HepG2 (cell line): ENCODE measurements at regions not wholly inside any gene's neighbourhood (a gene's known extent, or its start where the extent isn't known, plus 50 kb on each side); places are given as distances from the start of the nearest gene placed in this dataset.

Source experiments
- ATAC-seq: fragments of 200-7000 bp; cut with Tn5 transposase; 3 replicates; pipeline ENCODE4 v1.9.1; 2020; ENCODE audit warnings: mild to moderate bottlenecking, moderate library complexity
- BruUV-seq: library from RNA; stranded (reverse); fragments of 400-500 nt; replicated peaks from 2 replicates; lab custom pipeline; 2021; lab: Mats Ljungman, UMichigan
- CTCF ChIA-PET: fragments of 300-600 bp; formaldehyde crosslinking; extraction: SDS; loops from one replicate; lab custom pipeline; 2021; ENCODE audit warnings: low total read pairs, inconsistent platforms, low intra/inter-chr PET ratio; lab: Yijun Ruan, JAX
- POLR2A ChIA-PET: fragments of 350-600 bp; sonication (Branson Sonifier 250); formaldehyde crosslinking; loops from one replicate; lab custom pipeline; 2020; ENCODE audit warnings: antibody characterized with exemption, inconsistent platforms; lab: Yijun Ruan, JAX
- DNase-seq: peaks from one replicate; pipeline ENCODE4 v3.0.0-alpha.2; 2015; ENCODE audit warnings: low spot score
- FAIRE-seq: peaks from 3 replicates; lab custom pipeline; 2011; peaks lifted over from hg19 to GRCh38; lab: Jason Lieb, UNC
- H2AFZ ChIP-seq: one replicate; pipeline ENCODE4 v1.6.1; 2011; ENCODE audit warnings: low read length, inconsistent platforms
- H3K27ac ChIP-seq: fragments of 300-600 bp; 3 replicates; pipeline ENCODE4 v1.8.0; 2011; ENCODE audit warnings: mixed run types, mild to moderate bottlenecking, mixed read lengths, low read length, inconsistent platforms; ENCODE audit not compliant: insufficient read depth; ENCODE audit errors: extremely low read length
- H3K27me3 ChIP-seq, 2 experiments: fragments of 200-600 bp in 1 of 2; 2 replicates in 1 of 2; 3 replicates in 1 of 2; pipeline versions ENCODE4 v1.6.0 to v1.8.0; 2011; ENCODE audit warnings: low read length in 2 of 2, mild to moderate bottlenecking in 2 of 2, moderate library complexity in 2 of 2, inconsistent platforms in 1 of 2; ENCODE audit not compliant: insufficient read depth in 2 of 2, control insufficient read depth in 1 of 2
- H3K36me3 ChIP-seq, 2 experiments: fragments of 200-600 bp in 1 of 2; replicated peaks in 1 of 2; 2 replicates in 1 of 2; 3 replicates in 1 of 2; pipeline versions ENCODE4 v1.5.1 to v1.8.0; 2011; ENCODE audit warnings: low read length in 2 of 2, inconsistent platforms in 1 of 2; ENCODE audit not compliant: insufficient read depth in 2 of 2, control insufficient read depth in 1 of 2
- H3K4me1 ChIP-seq: 2 replicates; pipeline ENCODE4 v1.5.1; 2012; ENCODE audit warnings: low read length, inconsistent platforms; ENCODE audit not compliant: insufficient read depth
- H3K4me2 ChIP-seq: 2 replicates; pipeline ENCODE4 v1.6.0; 2011; ENCODE audit warnings: low read depth, low read length, inconsistent platforms
- H3K4me3 ChIP-seq, 3 experiments: fragments of 200-600 bp in 1 of 3; sonication (generic), shearing (Covaris generic) in 1 of 3; replicated peaks in 1 of 3; 2 replicates each; pipeline ENCODE4 v1.5.1; 2011 to 2016; ENCODE audit warnings: low read length in 3 of 3, inconsistent platforms in 2 of 3, low read depth in 2 of 3, mild to moderate bottlenecking in 2 of 3, control low read depth in 1 of 3, mixed read lengths in 1 of 3; ENCODE audit not compliant: insufficient read depth in 1 of 3
- H3K79me2 ChIP-seq: one replicate; pipeline ENCODE4 v1.6.1; 2011; ENCODE audit warnings: low read length, inconsistent platforms; ENCODE audit not compliant: insufficient read depth
- H3K9ac ChIP-seq: 2 replicates; pipeline ENCODE4 v1.6.0; 2011; ENCODE audit warnings: mild to moderate bottlenecking, low read depth, low read length, inconsistent platforms; ENCODE audit not compliant: insufficient read depth
- H3K9me3 ChIP-seq: 2 replicates; pipeline ENCODE4 v1.5.1; 2012; ENCODE audit warnings: mild to moderate bottlenecking, low read length
- H4K20me1 ChIP-seq: 2 replicates; pipeline ENCODE4 v1.6.0; 2011; ENCODE audit warnings: inconsistent platforms, mild to moderate bottlenecking, low read length, moderate library complexity; ENCODE audit not compliant: insufficient read depth
- EHMT2 ChIP-seq: fragments of 200-600 bp; sonication (generic); IDR thresholded peaks from 2 replicates; pipeline ENCODE4 v1.7.0; 2017; ENCODE audit warnings: antibody characterized with exemption, low read depth, low read length, borderline replicate concordance
- HDAC2 ChIP-seq: sonication (generic); formaldehyde crosslinking; IDR thresholded peaks from 2 replicates; pipeline ENCODE4 v1.4.0; 2020; ENCODE audit warnings: missing genetic modification reagents
- IRF1 ChIP-seq: sonication (generic); formaldehyde crosslinking; IDR thresholded peaks from 2 replicates; pipeline ENCODE4 v1.4.0; 2020; ENCODE audit warnings: low read depth, mild to moderate bottlenecking, missing genetic modification reagents
- PLRG1 ChIP-seq: fragments of 450-650 bp; conservative IDR thresholded peaks from 2 replicates; pipeline ENCODE4 v1.6.1; 2016
- REL ChIP-seq: sonication (generic); formaldehyde crosslinking; conservative IDR thresholded peaks from 2 replicates; pipeline ENCODE4 v1.8.0; 2022; ENCODE audit warnings: mild to moderate bottlenecking, missing genetic modification reagents, moderate library complexity
- ZGPAT ChIP-seq: IDR thresholded peaks from 2 replicates; pipeline ENCODE4 v1.6.1; 2016; ENCODE audit warnings: mild to moderate bottlenecking
- ZNF256 ChIP-seq: sonication (generic); formaldehyde crosslinking; conservative IDR thresholded peaks from 2 replicates; pipeline ENCODE4 v1.4.0; 2020; ENCODE audit warnings: missing genetic modification reagents
- ZNF343 ChIP-seq: sonication (generic); formaldehyde crosslinking; IDR thresholded peaks from 2 replicates; pipeline ENCODE4 v1.4.0; 2020; ENCODE audit warnings: mild to moderate bottlenecking, missing genetic modification reagents
- ZNF468 ChIP-seq: sonication (generic); formaldehyde crosslinking; IDR thresholded peaks from 2 replicates; pipeline ENCODE4 v1.8.0; 2022; ENCODE audit warnings: mild to moderate bottlenecking, moderate library complexity, missing genetic modification reagents
- ZNF781 ChIP-seq: sonication (generic); formaldehyde crosslinking; IDR thresholded peaks from 2 replicates; pipeline ENCODE4 v1.5.1; 2020; ENCODE audit warnings: borderline replicate concordance, mild to moderate bottlenecking, missing genetic modification reagents; ENCODE audit errors: not compliant biosample characterization
- ZSCAN29 ChIP-seq: sonication (generic); formaldehyde crosslinking; conservative IDR thresholded peaks from 2 replicates; pipeline ENCODE4 v1.4.0; 2020; ENCODE audit warnings: mild to moderate bottlenecking, missing genetic modification reagents
- WGBS: methylation state at CpG from one replicate; pipeline ENCODE4 v1.1.6; 2017; ENCODE audit warnings: low lambda C conversion rate; 5-methylcytosine and 5-hydroxymethylcytosine counted together
- in situ Hi-C: cut with HindIII; loops from 2 replicates; pipeline ENCODE4 v1.10.0; 2017; ENCODE audit warnings: low pct_unique_long_range_greater_than_20kb; ENCODE audit not compliant: extremely low pct_ligation_motif_present
- intact Hi-C: fragments of 100-400 bp; cut with micrococcal nuclease; formaldehyde crosslinking; loops from one replicate; pipeline ENCODE4 v1.10.0; 2022; ENCODE audit not compliant: unreplicated experiment

GRCh38 chr3:59469948-59470723 lies 420.3 kb upstream of the CFAP20DC start:
- intact Hi-C loops: no loop called here
- 33% methylated on average over 2 of the region's 2 CpGs for WGBS
- H3K79me2 ChIP-seq: no peaks in the 10 kb centered on the region
- H3K9ac ChIP-seq: no peak overlapping the region
- DNase-seq: no peak
- POLR2A ChIA-PET: no interaction called here
- no peaks in the 10 kb centered on the region for H3K36me3 ChIP-seq
- H3K27me3 ChIP-seq: no peaks in the 10 kb centered on the region; a peak in 1 of 5 replicates
- CTCF ChIA-PET: no interaction called here
- TF ChIP-seq EHMT2 (no peak), IRF1 (CRISPR knock-in tag) (no peak)
- TF ChIP-seq, all 625 proteins: peak for 0
- Histone ChIP-seq H3K4me1 (no peaks in the 10 kb centered on the region), H4K20me1 (no peaks in the 10 kb centered on the region), H2AFZ (no peak overlapping the region), H3K27ac (no peak overlapping the region), H3K9me3 (no peaks in the 10 kb centered on the region), H3K4me2 (no peak overlapping the region), H3K4me3 (no peak overlapping the region)
- ATAC-seq: no peak
- no TSS peak for BruUV-seq
- no peak for FAIRE-seq
- in situ Hi-C loops: no loop called here

DNA sequence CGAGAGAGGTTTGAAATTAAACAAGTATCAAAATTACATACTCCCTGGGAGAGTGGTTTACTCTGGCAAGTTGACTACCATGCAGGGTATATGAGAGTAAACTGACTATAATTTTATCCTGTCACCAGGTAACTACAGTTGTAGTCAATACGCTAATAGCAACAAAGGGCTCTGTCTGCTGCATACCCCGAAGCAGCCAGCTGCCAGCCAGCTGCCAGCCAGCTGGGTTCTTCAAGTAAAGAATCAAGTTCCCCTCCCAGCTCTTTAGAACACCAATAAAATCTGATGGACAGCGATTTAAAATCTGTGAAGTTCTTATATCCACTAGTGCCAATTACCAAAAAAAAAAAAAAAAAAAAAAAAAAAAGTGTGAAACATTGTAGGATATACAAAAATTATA lies 417.7 kb upstream of the CFAP20DC start:
- ChIA-PET CTCF (no interaction called here), POLR2A (no interaction called here)
- H2AFZ ChIP-seq: no peak overlapping the region
- intact Hi-C loops (no loop called here), in situ Hi-C loops (no loop called here)
- no peaks in the 10 kb centered on the region for H3K36me3 ChIP-seq
- 10% methylated on average over 4 of the region's 4 CpGs for WGBS
- no peaks in the 10 kb centered on the region for H3K27me3 ChIP-seq
- H3K9me3 ChIP-seq: no peaks in the 10 kb centered on the region
- FAIRE-seq (no peak), DNase-seq (no peak), ATAC-seq (no peak)
- H3K4me1 ChIP-seq: no peaks in the 10 kb centered on the region
- BruUV-seq: no TSS peak
- no peak overlapping the region for H3K4me3 ChIP-seq
- H3K4me2 ChIP-seq: no peak overlapping the region
- H3K27ac ChIP-seq: no peak overlapping the region
- no peak overlapping the region for H3K9ac ChIP-seq
- H4K20me1 ChIP-seq: no peaks in the 10 kb centered on the region
- TF ChIP-seq ZSCAN29 (CRISPR knock-in tag): no peak
- no peak for TF ChIP-seq REL
- TF ChIP-seq ZNF781 (CRISPR knock-in tag): no peak
- TF ChIP-seq HDAC2 (CRISPR knock-in tag): no peak
- TF ChIP-seq PLRG1: no peak
- no peak for TF ChIP-seq ZNF343 (CRISPR knock-in tag)
- no peak for TF ChIP-seq ZNF468 (CRISPR knock-in tag)
- no peak for TF ChIP-seq ZNF256
- TF ChIP-seq ZGPAT: no peak
- H3K79me2 ChIP-seq: no peaks in the 10 kb centered on the region
